ENCODE measurements at regions not wholly inside any gene's neighbourhood (a gene's known extent, or its start where the extent isn't known, plus 50 kb on each side); places are given as distances from the start of the nearest gene placed in this dataset.

DNA sequence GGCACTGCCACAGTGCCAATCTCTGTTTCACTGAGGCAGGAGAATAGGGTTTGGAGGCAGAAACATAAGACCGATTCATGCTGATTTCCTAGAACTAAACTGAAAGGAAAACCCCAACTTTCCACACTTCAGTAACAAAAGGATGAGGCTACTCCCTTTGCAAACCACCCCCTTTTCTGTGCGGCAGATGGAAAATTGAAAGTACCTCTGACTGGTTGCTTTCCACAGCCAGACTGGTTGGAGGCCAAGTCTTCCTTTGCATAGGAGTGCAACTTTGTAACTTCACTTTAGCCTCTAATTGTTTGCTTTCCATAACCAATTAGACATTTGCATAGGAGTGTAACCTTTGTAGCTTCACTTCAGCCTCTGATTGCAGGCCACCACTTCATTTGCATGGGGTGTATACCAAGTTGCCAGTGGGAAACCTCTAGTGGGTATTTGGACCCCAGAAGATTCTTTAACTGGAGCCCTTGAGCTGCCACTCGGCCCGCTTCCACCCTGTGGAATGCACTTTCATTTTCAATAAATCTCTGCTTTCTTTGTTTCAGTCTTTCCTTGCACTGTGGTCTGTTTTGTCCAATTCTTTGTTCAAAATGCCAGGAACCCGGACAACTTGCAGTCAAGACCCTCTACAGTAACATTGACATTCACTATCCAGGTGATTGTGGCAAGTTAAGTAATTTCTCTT is 252.0 kb downstream of the UTP18 start:
- Histone ChIP-seq H3K27ac (no peak overlapping the region), H3K9me3 (no peaks in the 10 kb centered on the region), H3K27me3 (peaks cover 13% of the 10 kb centered on the region), H3K4me3 (ENCODE audit: low read depth in 1 of 2, low read length in 1 of 2) (no peak overlapping the region), H3K36me3 (no peaks in the 10 kb centered on the region), H3K4me1 (ENCODE audit: control insufficient read depth in 1 of 2, insufficient read depth in 1 of 2, low read depth in 1 of 2, low read length in 1 of 2) (no peaks in the 10 kb centered on the region)
- TF ChIP-seq, protein P1, sequence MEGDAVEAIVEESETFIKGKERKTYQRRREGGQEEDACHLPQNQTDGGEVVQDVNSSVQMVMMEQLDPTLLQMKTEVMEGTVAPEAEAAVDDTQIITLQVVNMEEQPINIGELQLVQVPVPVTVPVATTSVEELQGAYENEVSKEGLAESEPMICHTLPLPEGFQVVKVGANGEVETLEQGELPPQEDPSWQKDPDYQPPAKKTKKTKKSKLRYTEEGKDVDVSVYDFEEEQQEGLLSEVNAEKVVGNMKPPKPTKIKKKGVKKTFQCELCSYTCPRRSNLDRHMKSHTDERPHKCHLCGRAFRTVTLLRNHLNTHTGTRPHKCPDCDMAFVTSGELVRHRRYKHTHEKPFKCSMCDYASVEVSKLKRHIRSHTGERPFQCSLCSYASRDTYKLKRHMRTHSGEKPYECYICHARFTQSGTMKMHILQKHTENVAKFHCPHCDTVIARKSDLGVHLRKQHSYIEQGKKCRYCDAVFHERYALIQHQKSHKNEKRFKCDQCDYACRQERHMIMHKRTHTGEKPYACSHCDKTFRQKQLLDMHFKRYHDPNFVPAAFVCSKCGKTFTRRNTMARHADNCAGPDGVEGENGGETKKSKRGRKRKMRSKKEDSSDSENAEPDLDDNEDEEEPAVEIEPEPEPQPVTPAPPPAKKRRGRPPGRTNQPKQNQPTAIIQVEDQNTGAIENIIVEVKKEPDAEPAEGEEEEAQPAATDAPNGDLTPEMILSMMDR (IDR thresholded peaks at IDR 0.05): no peak

DNA sequence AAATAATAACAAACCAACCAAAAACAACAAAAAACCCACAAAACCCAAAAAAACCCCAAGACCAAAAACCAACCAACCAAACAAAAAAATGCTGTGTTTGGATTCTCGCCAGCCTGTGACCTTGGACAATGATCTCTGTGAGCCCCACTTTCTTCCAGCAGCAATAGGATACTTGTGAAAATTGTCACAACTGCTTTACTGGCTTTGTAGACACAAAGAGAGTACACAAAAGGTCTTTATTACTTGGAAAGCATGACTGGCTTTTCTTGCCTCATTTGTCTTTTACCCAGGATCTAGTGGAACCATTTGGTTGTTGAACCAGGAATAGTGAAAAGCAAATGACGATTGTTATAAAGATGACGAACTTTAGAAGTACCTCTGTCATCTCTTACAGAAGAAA is 256.6 kb downstream of the UTP18 start:
- H3K27me3 ChIP-seq: no peaks in the 10 kb centered on the region
- no peaks in the 10 kb centered on the region for H3K9me3 ChIP-seq
- no peak overlapping the region for H3K4me3 ChIP-seq (ENCODE audit: low read depth in 1 of 2, low read length in 1 of 2)
- H3K4me1 ChIP-seq (ENCODE audit: control insufficient read depth in 1 of 2, insufficient read depth in 1 of 2, low read depth in 1 of 2, low read length in 1 of 2): no peaks in the 10 kb centered on the region
- H3K36me3 ChIP-seq: no peaks in the 10 kb centered on the region
- no peak overlapping the region for H3K27ac ChIP-seq
- TF ChIP-seq, protein P1 (IDR thresholded peaks at IDR 0.05): no peak

DNA sequence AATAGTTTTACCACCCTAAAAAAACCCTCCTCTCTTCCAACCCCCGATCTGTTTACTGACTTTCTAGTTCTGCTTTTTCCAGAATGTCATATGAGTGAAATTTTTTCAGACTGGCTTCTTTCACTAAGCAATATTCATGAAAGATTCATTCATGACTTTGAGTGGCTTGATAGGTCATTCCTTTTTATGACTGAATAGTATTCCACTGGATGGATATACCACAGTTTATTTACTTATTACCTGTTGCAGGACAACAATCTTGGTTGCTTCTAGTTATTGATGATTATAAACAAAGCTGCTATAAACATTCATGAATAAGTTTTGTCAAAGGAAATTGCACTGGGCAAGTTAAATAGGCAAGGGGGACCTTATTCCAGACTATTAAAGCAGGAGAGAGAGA is 264.2 kb downstream of the UTP18 start:
- Histone ChIP-seq H3K27me3 (peaks cover 11% of the 10 kb centered on the region), H3K9me3 (no peaks in the 10 kb centered on the region), H3K4me1 (ENCODE audit: control insufficient read depth in 1 of 2, insufficient read depth in 1 of 2, low read depth in 1 of 2, low read length in 1 of 2) (no peaks in the 10 kb centered on the region), H3K36me3 (no peaks in the 10 kb centered on the region), H3K27ac (no peak overlapping the region), H3K4me3 (ENCODE audit: low read depth in 1 of 2, low read length in 1 of 2) (no peak overlapping the region)
- TF ChIP-seq, protein P1 (IDR thresholded peaks at IDR 0.05): no peak

DNA sequence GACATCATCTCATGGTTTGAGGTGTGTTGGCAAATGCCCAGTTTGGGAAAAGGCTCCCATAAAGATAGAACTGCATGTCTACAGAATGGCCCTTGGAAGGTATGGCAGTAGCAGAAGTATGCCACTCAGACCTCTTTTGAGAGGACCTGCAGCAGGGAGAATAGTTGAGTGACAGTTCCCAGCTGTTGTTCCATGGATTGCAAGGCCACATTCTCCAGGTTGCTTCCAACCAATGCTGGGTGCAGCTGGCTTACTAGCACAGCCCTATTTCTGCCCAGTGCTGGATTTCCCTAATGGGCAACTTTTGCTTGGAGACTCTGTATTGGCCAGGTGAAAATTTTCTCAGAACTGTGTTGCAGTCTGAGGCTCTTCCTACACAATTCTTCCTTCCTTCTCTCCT is 266.2 kb downstream of the UTP18 start:
- no peak overlapping the region for H3K4me3 ChIP-seq (ENCODE audit: low read depth in 1 of 2, low read length in 1 of 2)
- H3K9me3 ChIP-seq: no peaks in the 10 kb centered on the region
- no peaks in the 10 kb centered on the region for H3K4me1 ChIP-seq (ENCODE audit: control insufficient read depth in 1 of 2, insufficient read depth in 1 of 2, low read depth in 1 of 2, low read length in 1 of 2)
- no peaks in the 10 kb centered on the region for H3K36me3 ChIP-seq
- peaks cover 11% of the 10 kb centered on the region for H3K27me3 ChIP-seq
- no peak overlapping the region for H3K27ac ChIP-seq
- TF ChIP-seq, protein P1 (IDR thresholded peaks at IDR 0.05): no peak

DNA sequence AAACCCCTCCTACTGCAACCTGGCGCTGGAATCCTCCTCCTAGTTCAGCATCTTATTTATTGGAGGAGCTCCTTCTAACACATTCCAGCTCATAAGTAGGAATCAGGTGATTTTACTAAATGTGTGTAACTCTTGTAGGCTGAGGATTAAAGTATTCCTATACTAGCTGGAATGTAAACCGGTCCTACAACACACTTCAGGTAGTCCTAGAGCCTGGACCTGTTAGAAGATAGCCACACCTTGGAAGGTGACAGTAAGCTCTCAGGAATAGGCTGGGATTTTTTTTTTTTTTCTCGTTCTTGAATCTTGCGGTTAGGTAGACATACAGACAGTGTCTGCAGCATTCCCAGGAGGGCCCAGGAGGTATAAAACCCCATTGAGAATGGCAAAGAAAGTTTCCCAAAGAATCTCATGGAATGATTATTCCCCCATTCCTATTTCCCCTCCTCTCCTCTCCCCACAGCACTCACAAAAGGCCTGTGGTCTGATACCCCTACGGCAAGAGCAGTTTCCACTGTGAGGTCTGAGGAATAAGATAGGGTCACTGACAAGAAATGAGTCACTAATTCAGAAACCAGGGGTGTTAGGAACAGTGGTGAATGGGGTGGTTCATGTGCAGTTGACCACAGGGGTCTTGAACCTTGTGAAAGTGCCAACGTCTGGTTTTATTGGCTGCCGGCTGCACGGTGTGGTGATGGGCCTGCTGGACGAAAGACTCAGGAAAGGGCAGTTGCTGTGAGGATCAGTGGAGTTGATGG is 267.1 kb downstream of the UTP18 start:
- Histone ChIP-seq H3K27ac (no peak overlapping the region), H3K36me3 (no peaks in the 10 kb centered on the region), H3K4me1 (ENCODE audit: control insufficient read depth in 1 of 2, insufficient read depth in 1 of 2, low read depth in 1 of 2, low read length in 1 of 2) (no peaks in the 10 kb centered on the region), H3K27me3 (peaks cover 11% of the 10 kb centered on the region), H3K4me3 (ENCODE audit: low read depth in 1 of 2, low read length in 1 of 2) (no peak overlapping the region), H3K9me3 (no peaks in the 10 kb centered on the region)
- TF ChIP-seq, protein P1 (IDR thresholded peaks at IDR 0.05): no peak
